ENCODE measurements at regions not wholly inside any gene's neighbourhood (a gene's known extent, or its start where the extent isn't known, plus 50 kb on each side); places are given as distances from the start of the nearest gene placed in this dataset.
"Not testable (repeated sequence)": the region's sequence is repeated elsewhere in the genome, so short reads cannot be mapped to it uniquely, and the experiment has no call there.

GRCh38 chr9:79087133-79087532 is 484.6 kb upstream of the TLE4 start:
- DNase-seq (ENCODE audit: low spot score): no peak

- DNase-seq (ENCODE audit: low spot score): no peak
Observed at GRCh38 chr9:79089054-79089560, 482.7 kb upstream of the TLE4 start.

GRCh38 chr9:79089851-79090250 is 481.9 kb upstream of the TLE4 start:
- DNase-seq (ENCODE audit: low spot score): not testable (repeated sequence)

- not testable (repeated sequence) for DNase-seq (ENCODE audit: low spot score)
Observed at GRCh38 chr9:79103257-79103656, 468.5 kb upstream of the TLE4 start.

GRCh38 chr9:79104216-79104615 is 467.5 kb upstream of the TLE4 start:
- DNase-seq (ENCODE audit: low spot score): no peak

GRCh38 chr9:79104951-79105350 is 466.8 kb upstream of the TLE4 start:
- no peak for DNase-seq (ENCODE audit: low spot score)

GRCh38 chr9:79107911-79108676 is 463.7 kb upstream of the TLE4 start:
- no peak for DNase-seq (ENCODE audit: low spot score)

- no peak for DNase-seq (ENCODE audit: low spot score)
Observed at GRCh38 chr9:79111653-79112052, 460.1 kb upstream of the TLE4 start.

GRCh38 chr9:79115176-79115575 is 456.6 kb upstream of the TLE4 start:
- DNase-seq (ENCODE audit: low spot score): no peak

- no peak for DNase-seq (ENCODE audit: low spot score)
Observed at GRCh38 chr9:79116041-79116440, 455.7 kb upstream of the TLE4 start.

- DNase-seq (ENCODE audit: low spot score): no peak
Observed at GRCh38 chr9:79116709-79117108, 455.1 kb upstream of the TLE4 start.

- no peak for DNase-seq (ENCODE audit: low spot score)
Observed at GRCh38 chr9:79120533-79120932, 451.2 kb upstream of the TLE4 start.

- DNase-seq (ENCODE audit: low spot score): no peak
Observed at GRCh38 chr9:79120941-79121340, 450.8 kb upstream of the TLE4 start.

GRCh38 chr9:79123415-79123814 is 448.4 kb upstream of the TLE4 start:
- no peak for DNase-seq (ENCODE audit: low spot score)

- no peak for DNase-seq (ENCODE audit: low spot score)
Observed at GRCh38 chr9:79127661-79128060, 444.1 kb upstream of the TLE4 start.

- peak; percentile 34 for DNase-seq (ENCODE audit: low spot score)
Observed at GRCh38 chr9:79129865-79130480, 441.8 kb upstream of the TLE4 start.

- no peak for DNase-seq (ENCODE audit: low spot score)
Observed at GRCh38 chr9:79131246-79131774, 440.5 kb upstream of the TLE4 start.

- no peak for DNase-seq (ENCODE audit: low spot score)
Observed at GRCh38 chr9:79131824-79132377, 439.9 kb upstream of the TLE4 start.

GRCh38 chr9:79134654-79135053 is 437.1 kb upstream of the TLE4 start:
- DNase-seq (ENCODE audit: low spot score): no peak

- DNase-seq (ENCODE audit: low spot score): no peak
Observed at GRCh38 chr9:79135681-79136415, 435.9 kb upstream of the TLE4 start.

GRCh38 chr9:79140751-79141150 is 431.0 kb upstream of the TLE4 start:
- no peak for DNase-seq (ENCODE audit: low spot score)

GRCh38 chr9:79143211-79143610 is 428.6 kb upstream of the TLE4 start:
- DNase-seq (ENCODE audit: low spot score): no peak

All from pons (tissue), 1 donor.